Adrenal gland (tissue), 9 donors: ENCODE measurements at regions not wholly inside any gene's neighbourhood (a gene's known extent, or its start where the extent isn't known, plus 50 kb on each side); places are given as distances from the start of the nearest gene placed in this dataset.

Source experiments
- DNase-seq, 7 donors: peaks; one replicate each; pipeline ENCODE4 v3.0.0-alpha.2; 2019 to 2020
- H3K27ac ChIP-seq, 5 donors: fragments of 200-600 bp; sonication (generic) in 4 of 5; 1 replicate in 3 of 5; 2 replicates in 2 of 5; pipeline versions ENCODE4 v1.5.1 to v1.8.0; 2016 to 2020; ENCODE audit warnings: mild to moderate bottlenecking in 1 of 5
- H3K27me3 ChIP-seq: fragments of 200-600 bp; 2 replicates; pipeline ENCODE4 v1.8.0; 2021
- H3K36me3 ChIP-seq, 2 donors: fragments of 200-600 bp; replicated peaks in 1 of 2; 1 replicate in 1 of 2; 2 replicates in 1 of 2; pipeline versions ENCODE4 v1.5.1 to v1.8.0; 2018 to 2022
- H3K4me1 ChIP-seq, 2 donors: fragments of 200-600 bp; replicated peaks in 1 of 2; 1 replicate in 1 of 2; 2 replicates in 1 of 2; pipeline versions ENCODE4 v1.5.1 to v1.8.0; 2018 to 2021
- H3K4me3 ChIP-seq, 4 donors: fragments of 200-600 bp; sonication (generic) in 3 of 4; one replicate each; pipeline ENCODE4 v1.5.1; 2016 to 2018
- H3K9me3 ChIP-seq, 3 donors: fragments of 200-600 bp; sonication (generic) in 1 of 3; replicated peaks in 1 of 3; 1 replicate in 2 of 3; 2 replicates in 1 of 3; pipeline versions ENCODE4 v1.5.1 to v1.8.0; 2016 to 2021
- POLR2A ChIP-seq, 2 donors: fragments of 450-650 bp; IDR thresholded peaks; one replicate each; pipeline ENCODE4 v1.6.1; 2017; ENCODE audit warnings: antibody characterized with exemption in 2 of 2, mild to moderate bottlenecking in 2 of 2, moderate library complexity in 1 of 2
- WGBS, 4 donors: extraction: QIAGEN DNeasy Blood & Tissue Kit in 2 of 4; methylation state at CpG; one replicate each; pipeline versions ENCODE4 v1.1.5 to v1.1.7; 2013 to 2017; 5-methylcytosine and 5-hydroxymethylcytosine counted together
- intact Hi-C, 2 donors: fragments of 100-400 bp; cut with DNase I; formaldehyde crosslinking; loops; one replicate each; pipeline versions ENCODE4 v1.14.1 to v1.15.0; 2022 to 2023
- TF ChIP-seq, protein P1 (sequence below), 6 experiments: fragments of 450-650 bp in 4 of 6; fragments of 200-600 bp in 2 of 6; sonication (generic) in 1 of 6; IDR thresholded peaks; 1 replicate in 5 of 6; 2 replicates in 1 of 6; pipeline versions ENCODE4 v1.5.1 to v1.8.0; 2016 to 2021; ENCODE audit warnings: antibody characterized with exemption in 6 of 6, mild to moderate bottlenecking in 2 of 6, moderate library complexity in 1 of 6
- donor health status: healthy with polysubstance abuse.
- donor health status: Bipolar disorder and iron deficiency.
- donor health status: DM: yes; HTN: yes; CAD: no.
- donor health status: DM: no; HTN: no; CAD: no.
- donor health status: DM: no; HTN: no; CAD: no.

DNA sequence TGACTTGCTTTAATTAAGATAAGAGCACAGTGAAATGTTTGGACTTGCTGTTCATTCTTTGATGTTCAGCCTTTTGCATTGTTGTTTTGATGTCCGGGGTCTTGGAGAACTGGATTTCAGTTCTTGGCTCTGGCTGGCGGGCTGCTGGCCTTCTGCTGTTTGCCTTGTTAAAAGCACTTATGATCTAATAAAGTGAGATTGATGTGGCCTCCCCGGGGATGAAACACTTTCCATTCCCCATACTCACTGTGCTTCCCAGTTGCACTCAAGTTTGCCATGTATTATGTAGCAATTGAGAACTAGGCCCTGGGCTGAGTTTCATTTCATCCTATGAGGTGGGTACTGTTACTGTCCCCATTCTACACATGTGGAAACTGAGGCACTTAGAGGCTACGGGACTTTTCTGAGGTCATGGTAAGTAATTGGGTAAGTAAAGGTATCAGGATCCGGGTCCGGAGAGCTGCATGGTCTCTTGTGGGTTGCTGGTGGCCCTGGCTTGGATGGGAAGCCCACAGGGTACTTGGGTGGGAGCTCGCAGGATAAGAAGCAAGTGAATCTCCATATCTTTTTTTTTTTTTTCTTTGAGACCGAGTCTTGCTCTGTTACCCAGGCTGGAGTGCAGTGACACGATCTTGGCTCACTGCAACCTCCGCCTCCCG is 127.7 kb upstream of the ZBTB40 start:
- TF ChIP-seq, protein P1, sequence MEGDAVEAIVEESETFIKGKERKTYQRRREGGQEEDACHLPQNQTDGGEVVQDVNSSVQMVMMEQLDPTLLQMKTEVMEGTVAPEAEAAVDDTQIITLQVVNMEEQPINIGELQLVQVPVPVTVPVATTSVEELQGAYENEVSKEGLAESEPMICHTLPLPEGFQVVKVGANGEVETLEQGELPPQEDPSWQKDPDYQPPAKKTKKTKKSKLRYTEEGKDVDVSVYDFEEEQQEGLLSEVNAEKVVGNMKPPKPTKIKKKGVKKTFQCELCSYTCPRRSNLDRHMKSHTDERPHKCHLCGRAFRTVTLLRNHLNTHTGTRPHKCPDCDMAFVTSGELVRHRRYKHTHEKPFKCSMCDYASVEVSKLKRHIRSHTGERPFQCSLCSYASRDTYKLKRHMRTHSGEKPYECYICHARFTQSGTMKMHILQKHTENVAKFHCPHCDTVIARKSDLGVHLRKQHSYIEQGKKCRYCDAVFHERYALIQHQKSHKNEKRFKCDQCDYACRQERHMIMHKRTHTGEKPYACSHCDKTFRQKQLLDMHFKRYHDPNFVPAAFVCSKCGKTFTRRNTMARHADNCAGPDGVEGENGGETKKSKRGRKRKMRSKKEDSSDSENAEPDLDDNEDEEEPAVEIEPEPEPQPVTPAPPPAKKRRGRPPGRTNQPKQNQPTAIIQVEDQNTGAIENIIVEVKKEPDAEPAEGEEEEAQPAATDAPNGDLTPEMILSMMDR (IDR thresholded peaks at IDR 0.05): no peak
- TF ChIP-seq POLR2A (IDR thresholded peaks at IDR 0.05): no peak
- H3K9me3 ChIP-seq: no peaks in the 10 kb centered on the region
- H3K4me1 ChIP-seq: peaks cover 11 to 23% of the 10 kb centered on the region in 2 donors
- H3K36me3 ChIP-seq: no peaks in the 10 kb centered on the region
- H3K27ac ChIP-seq: no peak overlapping the region
- no peak overlapping the region for H3K4me3 ChIP-seq
- DNase-seq: peak in 1 of 7 donors; percentile 31
- no peaks in the 10 kb centered on the region for H3K27me3 ChIP-seq
- intact Hi-C loops: no loop called here
- WGBS, 4 donors: 77 to 84% (median 83%) methylated on average over 11 of the region's 11 CpGs

DNA sequence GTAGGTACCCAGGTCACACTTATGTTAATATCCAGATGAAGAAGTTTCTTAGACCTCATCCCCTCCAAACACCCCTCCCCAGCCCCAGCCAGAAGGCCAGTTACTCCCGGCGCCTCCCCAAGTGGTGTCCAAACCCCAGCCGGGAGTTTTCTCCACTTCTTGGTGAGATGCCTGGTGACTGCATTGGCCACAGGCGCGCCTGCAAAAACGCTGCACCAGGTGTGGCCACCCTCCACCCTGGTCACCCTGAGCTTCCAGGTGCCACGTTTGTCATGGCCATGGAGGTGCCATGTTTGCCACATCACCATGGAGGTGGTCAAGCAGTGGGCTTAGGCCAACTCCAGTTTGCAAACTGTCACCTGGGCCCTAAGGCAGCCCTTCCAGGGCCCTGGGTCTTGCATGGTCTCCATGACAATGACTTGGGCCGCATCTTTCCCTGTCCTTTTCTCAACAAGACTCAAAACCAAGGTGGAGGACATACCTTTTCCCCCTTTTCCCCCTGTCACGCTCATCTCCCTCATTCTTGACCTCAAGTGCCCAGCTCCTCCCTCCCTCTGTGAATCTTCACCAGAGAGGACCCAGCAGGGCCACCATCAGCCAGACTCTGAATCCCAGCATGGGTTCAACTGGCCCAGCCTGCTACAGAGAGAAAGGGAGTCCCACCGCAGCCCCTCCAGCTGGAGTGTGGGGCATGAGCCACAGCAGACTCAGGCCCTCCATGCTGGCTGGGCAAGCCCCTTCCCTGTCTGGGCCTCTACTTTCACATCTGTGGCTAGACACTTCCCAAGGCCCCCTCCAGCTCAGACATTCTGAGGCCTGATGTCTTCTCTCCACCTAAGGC is 125.9 kb upstream of the ZBTB40 start:
- H3K9me3 ChIP-seq: no peaks in the 10 kb centered on the region
- no peaks in the 10 kb centered on the region for H3K27me3 ChIP-seq
- no peak overlapping the region for H3K27ac ChIP-seq
- no peak overlapping the region for H3K4me3 ChIP-seq
- WGBS, 4 donors: 94 to 99% (median 96%) methylated on average over 9 to 10 of the region's 10 CpGs
- peaks cover 12 to 17% of the 10 kb centered on the region in 2 donors for H3K4me1 ChIP-seq
- H3K36me3 ChIP-seq: no peaks in the 10 kb centered on the region
- DNase-seq: peak in 4 of 7 donors; percentile 9 to 49 (median 16)
- intact Hi-C loops: no loop called here
- TF ChIP-seq POLR2A (IDR thresholded peaks at IDR 0.05): no peak
- TF ChIP-seq, protein P1 (IDR thresholded peaks at IDR 0.05): no peak

DNA sequence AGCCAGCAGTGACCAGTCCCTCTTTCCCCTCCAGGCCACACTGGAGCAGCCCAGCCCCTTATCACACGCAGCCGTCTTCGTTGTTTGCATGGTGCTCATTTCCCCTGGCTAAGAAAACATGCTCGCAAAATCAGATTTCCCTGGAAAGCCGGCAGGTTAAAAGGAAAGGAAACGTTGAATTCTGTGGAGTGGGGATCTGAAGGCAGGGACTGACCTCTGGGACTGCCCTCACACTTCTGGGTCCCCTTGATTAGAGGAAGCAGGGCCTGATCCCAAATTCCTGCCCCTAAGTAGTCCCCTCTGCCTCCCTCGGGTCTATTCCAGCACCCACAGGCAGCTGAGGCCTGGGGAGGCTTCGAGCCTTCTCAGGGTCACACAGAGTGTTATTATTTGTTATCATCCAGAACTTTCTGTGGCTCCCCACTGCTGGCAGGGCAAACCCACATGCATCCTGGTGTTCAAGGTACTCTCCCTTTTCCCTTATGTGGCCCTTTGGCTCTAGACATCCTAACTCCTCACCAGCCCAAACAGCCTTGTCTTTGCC is 125.2 kb upstream of the ZBTB40 start:
- H3K9me3 ChIP-seq: no peaks in the 10 kb centered on the region
- peak in 1 of 7 donors; percentile 42 for DNase-seq
- TF ChIP-seq, protein P1 (IDR thresholded peaks at IDR 0.05): no peak
- no peak for TF ChIP-seq POLR2A (IDR thresholded peaks at IDR 0.05)

DNA sequence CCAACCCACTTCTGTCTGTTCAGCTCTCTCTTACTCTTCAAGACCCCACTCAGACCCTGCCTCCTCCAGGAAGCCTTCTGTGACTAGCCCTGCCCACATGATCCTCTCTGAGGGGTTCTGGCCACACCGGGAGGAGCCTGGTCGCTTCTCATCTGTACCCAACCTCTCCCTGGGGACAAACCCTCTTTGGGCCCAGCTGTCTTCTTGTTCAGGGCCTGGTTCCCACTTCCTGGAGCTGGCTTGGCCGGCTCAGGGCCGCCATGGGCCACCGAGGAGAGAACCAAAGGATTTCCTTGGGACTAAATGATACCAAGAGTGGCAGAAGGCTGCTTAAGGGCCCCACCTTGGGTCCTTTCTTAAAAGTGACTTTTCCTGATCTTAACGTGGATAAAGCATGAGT is 124.7 kb upstream of the ZBTB40 start:
- 87 to 98% (median 91%) methylated on average over 6 of the region's 6 CpGs for WGBS, 4 donors
- no peak overlapping the region for H3K4me3 ChIP-seq
- H3K4me1 ChIP-seq: peaks cover 12 to 17% of the 10 kb centered on the region in 2 donors
- TF ChIP-seq, protein P1 (IDR thresholded peaks at IDR 0.05): no peak
- TF ChIP-seq POLR2A (IDR thresholded peaks at IDR 0.05): no peak
- H3K36me3 ChIP-seq: no peaks in the 10 kb centered on the region
- H3K9me3 ChIP-seq: no peaks in the 10 kb centered on the region
- peak in 3 of 7 donors; percentile 5 to 37 (median 13) for DNase-seq
- H3K27me3 ChIP-seq: no peaks in the 10 kb centered on the region
- H3K27ac ChIP-seq: no peak overlapping the region
- intact Hi-C loops: no loop called here

More for the DNA sequence above, 125.2 kb upstream of the ZBTB40 start:
- intact Hi-C loops: no loop called here
- H3K4me3 ChIP-seq: no peak overlapping the region
- WGBS, 4 donors: 80 to 89% (median 83%) methylated on average over 8 of the region's 8 CpGs
- no peaks in the 10 kb centered on the region for H3K27me3 ChIP-seq
- no peaks in the 10 kb centered on the region for H3K36me3 ChIP-seq
- no peak overlapping the region for H3K27ac ChIP-seq
- H3K4me1 ChIP-seq: peaks cover 12 to 17% of the 10 kb centered on the region in 2 donors
